ENCODE measurements at regions not wholly inside any gene's neighbourhood (a gene's known extent, or its start where the extent isn't known, plus 50 kb on each side); places are given as distances from the start of the nearest gene placed in this dataset.
A peak's percentile ranks its signal among the peaks of the same experiment; 100 is the strongest.
"Not testable (repeated sequence)": the region's sequence is repeated elsewhere in the genome, so short reads cannot be mapped to it uniquely, and the experiment has no call there.

DNA sequence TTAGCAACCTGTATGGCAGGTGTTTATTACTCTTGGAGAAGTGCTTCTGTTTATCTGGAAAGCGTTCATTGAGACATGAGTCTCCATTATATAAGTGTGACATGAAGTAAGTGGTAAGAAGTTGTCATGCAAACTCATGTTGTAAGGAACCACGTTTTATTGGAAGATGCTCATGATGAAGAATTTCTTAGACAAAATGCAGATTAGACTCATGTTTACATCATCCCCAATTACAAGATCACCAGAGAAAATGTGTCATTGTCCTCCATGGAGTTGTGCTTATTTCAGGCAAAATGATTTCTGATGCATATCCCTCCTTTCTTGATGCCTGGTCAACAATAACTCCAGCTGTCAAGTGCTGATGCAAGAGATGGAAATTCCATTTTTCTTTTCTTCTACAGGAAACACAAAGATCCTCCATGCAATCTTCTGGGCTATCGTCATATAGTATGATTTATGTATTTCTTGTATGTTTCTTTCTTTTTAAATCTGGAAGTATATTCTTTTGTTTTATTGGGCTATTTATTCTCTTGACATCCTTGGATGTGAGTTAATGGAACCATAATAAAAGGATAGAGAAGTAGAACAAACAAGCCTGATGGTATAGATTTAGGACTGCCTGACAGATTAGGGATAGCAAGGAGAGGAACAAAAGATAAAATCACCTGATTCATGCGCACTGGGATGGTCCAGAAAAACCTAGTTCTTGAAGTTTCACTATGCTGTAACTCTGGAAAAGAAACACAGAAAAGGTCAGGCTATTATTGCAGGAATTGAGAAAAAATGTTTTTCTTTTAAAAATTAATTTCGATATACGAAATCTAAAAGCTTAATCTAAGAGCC lies 50.7 kb upstream of the DIAPH3 start:
- DNase-seq: no peak

DNA sequence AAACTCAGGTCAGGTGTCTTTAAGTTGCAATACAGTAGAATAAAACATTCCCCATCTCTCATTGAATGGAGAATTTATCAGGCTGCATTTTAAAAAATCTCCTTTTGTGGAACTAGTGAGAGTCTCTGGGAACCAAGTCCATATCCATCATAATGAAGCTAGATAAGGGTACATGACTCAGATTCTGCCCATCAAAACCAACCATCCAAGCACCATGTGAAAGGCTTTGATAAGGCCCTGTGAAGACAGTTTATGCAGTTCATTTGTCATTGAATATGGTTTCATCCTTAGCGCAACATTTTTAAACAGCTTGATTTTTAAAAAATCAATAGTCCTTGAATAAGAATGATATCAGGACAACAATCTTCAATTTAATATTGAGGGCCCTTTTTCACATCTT lies 56.3 kb upstream of the DIAPH3 start:
- DNase-seq: no peak

DNA sequence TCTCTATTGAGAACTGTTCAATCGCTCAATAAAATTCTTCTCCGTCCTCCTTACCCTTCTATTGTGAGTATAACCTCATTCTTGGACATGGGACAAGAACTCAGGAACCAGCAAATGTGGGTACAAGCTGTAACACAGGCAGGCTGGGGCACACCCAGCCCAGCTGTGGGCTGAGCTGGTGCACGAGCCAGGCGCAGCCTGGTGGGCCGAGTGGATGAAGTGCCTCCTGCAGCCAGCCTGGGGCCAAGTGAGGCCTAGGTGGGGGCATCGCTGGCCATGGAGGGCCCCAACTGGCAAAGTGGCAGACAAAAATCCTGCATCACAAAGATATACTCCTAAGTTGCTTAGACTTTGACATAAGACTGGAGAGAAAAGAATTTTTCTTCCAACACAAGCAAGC lies 57.9 kb upstream of the DIAPH3 start:
- DNase-seq: no peak

DNA sequence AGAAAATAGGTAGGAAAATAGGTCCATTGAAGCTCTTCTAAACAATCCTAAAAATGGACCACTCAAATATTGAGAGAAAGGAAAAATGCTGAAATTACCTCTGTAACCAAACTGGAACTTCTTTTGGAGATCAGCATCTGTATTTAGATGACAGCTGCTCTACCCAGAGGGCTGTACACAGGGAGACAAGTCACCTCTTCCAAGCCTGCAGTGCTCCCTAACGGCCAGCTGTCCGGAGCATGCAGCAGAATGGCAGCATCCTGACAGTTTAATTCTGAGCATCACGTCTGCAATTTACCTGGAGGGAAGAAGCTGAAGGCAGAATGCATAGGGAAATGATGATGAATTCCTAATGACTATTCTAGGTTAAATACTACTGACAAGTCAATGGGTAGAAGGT lies 62.8 kb upstream of the DIAPH3 start:
- no peak for DNase-seq

DNA sequence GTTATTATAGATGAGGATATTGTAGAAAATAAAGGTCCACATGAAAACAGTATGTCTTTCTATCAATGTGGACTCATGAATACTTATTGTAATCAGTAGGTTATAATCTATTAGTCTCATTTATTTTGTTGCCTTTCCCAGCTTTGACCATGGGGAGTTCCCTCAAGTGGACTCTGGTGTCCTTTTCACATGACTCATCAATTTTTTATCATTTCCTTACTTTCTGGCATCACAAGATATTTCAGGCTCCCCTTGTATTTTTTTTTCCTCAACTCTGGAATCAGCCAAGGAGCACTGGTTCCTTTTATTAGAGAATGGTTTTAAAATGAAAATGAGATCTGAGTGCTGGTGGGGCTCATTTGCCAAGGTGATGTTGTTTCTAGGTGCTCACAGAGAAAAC lies 63.4 kb upstream of the DIAPH3 start:
- DNase-seq: no peak

DNA sequence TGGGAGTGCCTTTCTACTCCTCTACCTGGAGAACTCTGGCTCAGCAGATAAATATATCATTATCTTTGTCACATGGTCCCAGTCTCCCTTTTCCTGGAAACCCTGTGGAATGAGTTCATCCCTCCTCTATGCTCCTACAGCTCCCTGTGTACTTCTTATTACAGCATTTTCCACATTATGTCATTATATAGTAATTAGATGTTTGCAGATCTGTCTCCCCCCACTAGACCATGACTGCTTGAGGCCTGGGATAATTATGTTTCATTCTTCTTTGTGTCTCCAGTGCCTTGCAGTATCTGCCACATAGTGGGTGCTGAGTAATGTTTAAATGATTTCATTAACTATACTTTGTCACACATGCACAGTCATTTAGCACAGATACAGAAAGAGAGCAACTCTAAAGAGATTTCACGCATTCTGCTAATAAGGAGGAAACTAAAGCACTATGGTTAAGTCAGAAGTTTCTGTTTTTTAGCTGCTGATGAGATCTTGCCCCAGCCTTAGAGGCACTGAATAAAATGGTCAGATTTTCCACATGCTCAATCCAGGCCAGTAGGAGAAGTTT lies 66.1 kb upstream of the DIAPH3 start:
- no peak for DNase-seq

DNA sequence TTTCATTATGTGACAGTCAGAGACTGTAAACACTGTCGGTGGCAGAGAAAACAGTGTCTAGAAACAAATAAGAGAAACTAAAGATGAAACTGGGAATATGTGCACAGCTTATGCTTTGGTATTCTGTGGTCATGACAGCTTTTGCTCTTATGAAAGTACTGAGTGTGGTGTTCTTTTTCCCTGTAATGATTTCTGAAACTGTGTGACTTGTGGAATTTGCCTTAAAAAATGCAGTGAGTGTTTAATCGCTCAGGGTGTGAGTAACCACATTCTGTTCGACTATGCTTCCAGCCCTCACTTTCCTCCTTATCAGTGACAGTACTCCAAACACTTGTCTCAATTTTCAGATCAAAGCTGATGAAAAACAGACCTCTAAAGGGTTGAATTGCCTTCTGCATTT lies 66.9 kb upstream of the DIAPH3 start:
- DNase-seq: no peak

DNA sequence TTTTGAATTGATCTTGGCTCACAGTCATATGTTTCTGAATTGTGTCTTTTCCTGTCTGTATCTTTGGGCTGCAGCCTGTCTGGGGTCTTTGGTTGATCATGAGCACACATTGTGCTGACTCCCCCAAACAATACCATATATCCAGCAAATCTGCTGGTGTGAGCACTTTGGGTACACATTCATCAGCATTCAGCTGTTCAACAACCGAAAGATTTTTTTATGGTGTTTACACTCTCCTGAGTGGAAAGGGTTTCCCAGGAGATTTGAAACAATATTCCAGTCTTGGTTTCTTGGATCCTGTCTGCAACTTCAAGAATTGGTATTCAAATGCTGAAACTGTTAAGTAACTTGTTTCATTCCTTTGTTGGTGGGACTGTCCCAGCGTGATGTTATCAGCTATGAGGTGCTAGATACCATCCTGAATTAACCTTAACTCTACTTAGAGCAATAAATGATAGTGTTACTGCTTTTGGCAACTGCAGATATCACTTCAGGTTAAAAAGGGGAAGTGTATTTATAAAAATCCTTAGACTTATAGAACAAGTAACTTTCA lies 78.4 kb upstream of the DIAPH3 start:
- DNase-seq: no peak

DNA sequence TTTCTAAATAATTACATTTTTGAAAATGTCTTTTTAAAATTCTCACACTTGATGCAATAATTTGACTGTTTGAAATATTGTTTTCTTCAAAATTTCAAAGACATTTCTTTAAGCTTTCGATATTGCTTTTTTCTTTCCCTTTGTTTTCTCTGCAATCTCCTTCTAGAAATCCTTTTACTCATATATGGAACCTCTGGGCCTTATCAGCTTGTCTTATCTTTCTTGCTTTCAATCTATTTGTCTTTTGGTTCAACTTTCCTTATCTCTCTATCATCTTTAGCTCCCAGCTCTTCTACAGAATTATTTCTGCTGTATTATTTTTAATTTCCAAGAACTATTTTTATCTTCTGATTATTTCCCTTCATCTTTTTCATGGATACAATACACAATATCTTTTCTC lies 80.7 kb upstream of the DIAPH3 start:
- DNase-seq: no peak

DNA sequence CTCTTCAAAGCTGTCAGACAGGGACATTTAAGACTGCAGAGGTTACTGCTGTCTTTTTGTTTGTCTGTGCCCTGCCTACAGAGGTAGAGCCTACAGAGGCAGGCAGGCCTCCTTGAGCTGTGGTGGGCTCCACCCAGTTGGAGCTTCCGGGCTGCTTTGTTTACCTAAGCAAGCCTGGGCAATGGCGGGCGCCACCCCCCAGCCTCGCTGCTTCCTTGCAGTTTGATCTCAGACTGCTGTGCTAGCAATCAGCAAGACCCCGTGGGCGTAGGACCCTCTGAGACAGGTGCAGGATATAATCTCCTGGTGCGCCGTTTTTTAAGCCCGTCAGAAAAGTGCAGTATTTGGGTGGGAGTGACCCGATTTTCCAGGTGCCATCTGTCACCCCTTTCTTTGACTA lies 87.7 kb upstream of the DIAPH3 start:
- not testable (repeated sequence) for DNase-seq

DNA sequence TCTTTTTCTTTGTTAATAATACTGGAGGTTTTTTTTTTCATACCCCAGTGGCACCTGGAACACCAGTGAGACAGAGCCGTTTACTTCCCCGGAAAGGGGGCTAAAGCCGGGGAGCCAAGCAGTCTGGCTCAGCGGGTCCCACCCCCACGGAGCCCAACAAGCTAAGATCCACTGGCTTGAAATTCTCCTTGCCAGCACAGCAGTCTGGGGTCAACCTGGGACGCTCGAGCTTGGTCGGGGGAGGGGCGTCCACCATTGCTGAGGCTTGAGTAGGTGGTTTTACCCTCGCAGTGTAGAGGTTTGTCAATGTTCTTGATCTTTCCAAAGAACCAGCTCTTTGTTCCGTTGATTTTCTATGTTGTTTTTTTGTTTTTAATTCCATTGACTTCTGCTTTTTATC lies 94.6 kb upstream of the DIAPH3 start:
- DNase-seq: no peak

DNA sequence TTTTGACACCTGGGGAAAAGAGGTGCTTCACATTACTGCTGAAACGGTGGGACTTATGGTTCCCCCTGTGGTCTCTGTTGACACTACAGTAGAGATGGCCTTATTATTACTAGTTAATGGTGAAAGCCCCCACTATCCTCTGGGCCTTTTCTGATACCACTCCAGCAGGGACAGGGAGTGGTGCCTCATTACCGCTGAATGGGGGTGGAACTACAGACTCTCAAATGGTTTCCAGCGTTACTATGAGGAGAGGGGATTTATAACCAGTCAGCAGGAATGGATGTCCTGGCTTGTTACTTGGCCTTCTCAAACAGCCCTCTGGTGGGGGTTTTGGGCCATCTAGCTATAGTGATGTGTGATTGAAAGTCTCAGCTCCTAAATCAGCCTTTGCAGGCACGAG lies 96.7 kb upstream of the DIAPH3 start:
- DNase-seq: no peak

DNA sequence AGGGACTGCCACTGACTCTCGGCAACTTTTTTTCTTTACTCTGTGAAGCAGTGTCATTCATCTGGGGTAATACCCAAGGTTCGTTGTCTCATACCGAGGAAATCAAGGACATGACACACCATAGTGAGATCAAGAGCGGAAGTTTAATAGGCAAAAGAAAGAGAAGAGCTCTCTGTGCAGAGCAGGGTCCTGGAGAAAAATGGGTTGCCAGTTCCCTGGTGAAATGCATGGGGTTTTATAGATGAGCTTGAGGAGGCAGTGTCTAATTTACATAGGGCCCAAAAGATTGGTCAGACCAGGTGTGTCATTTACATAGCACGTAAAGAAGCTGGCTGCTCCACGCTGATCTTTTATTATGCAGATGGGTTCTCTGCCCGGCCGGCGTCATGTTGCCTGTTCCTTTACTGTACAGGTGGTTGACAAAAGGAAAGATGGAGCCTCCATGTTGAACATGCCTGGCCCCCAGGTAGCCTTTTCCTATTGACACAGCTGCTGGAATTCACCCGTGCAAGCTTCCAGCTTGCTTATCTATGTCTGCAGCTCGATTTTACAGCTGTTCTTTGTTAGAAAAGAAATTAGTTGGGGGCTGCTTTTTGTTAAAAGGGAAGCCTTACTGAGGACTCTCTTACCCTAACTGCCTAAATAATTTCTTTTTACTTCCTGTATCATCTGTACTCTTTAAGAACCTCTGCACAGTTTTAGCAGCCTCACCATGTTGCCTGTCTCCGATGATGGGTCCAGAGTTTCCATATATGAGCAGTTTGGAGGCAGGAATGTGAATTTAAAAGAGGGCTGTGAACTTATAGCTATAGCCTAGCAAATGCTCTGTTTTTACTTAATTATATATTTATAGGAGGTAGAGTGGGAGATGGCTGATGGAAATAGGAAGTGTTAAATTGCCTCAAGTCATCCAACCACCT lies 98.0 kb upstream of the DIAPH3 start:
- DNase-seq: no peak

DNA sequence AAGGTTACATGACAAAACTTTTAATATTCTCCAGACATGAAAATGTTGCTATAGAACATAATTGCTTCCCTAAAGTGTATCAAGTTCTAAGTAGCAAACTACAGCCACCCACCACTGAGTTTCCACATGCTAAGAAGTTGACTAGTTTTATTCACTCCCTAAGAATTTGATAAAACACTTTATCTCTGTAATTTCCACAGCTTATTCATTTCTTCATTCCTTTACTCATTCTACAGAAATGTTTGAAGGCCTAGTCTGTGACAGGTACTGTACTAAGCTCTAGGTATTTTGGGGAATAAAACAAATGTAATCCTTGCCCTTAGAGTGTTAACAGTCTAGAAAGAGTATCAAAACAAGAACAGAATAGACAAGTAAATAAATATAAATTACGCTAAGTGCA lies 101.8 kb upstream of the DIAPH3 start:
- DNase-seq: no peak

DNA sequence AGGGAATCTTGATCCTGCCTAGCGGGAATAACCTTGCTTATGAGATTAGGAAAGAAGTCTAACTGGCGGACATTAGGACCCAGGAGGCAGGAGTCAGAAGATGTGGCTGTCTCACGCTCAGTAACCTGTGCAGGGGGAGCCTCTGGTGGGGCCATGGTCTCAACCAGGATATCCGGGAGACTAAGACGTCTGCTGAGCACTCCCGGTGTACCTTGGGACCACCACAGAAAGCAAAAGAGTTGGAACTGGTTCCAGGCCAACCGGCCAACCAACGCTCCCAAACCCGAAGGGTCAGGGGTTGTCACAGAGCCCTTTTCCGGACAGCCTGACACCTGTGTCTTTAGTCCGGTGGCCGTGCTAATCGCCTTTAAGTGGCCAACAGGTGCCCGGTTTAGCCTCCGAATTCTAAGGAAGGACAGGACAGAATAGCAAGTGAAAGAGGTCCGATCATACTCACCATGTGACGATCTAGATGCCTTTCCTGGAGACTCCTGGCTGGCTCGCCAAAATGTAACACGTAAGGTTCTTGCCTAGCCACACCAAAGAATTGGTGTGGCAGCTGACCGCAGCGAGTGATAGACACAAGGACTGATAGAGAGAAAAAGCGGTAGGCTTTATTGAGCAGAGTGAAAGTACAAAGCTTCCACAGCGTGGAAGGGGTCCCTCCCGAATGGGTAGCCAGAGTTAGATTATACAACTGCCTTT lies 103.9 kb upstream of the DIAPH3 start:
- no peak for DNase-seq

DNA sequence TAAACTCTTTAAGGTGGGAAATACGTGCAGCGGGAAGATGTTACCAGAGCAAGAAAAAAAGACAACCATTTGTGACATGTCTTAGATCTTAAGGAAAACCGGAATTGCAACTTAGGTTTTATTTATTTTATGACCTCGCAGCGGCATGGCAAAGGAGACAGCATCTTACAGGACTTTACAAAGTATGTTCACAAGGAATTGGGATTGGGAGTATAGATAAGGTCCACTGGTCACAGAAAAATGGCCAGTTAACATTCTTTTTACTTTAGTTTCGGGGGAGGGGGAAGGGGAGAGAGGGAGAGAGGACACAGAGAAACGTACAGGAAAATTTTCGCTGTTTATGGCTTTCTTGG lies 104.5 kb upstream of the DIAPH3 start:
- DNase-seq: no peak

DNA sequence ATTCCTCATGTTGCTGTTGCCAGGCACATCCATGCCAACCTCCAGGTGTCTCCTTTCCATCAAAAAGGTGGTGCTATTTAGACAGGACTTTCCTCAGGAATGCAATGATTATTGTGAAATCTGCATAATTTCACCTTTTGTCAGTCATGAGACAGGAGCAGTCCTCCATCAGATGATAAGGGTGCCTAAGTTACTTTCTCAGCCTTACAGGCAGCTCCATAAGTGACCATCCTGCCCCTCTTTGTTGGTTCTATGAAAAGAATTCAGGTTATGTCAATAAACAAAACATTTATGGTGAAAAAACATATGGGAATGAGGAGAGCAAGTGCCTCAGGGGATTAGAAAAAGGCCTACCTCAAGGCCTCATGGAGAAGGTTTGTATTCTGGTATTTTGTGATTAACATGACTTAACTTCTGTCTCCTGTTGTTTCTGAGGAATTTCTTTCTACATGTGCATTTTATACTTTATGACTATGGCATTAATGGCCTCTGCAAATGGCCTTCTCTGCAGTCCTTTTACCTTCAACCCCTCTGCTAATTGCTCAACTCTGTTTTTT lies 110.3 kb upstream of the DIAPH3 start:
- DNase-seq: no peak

DNA sequence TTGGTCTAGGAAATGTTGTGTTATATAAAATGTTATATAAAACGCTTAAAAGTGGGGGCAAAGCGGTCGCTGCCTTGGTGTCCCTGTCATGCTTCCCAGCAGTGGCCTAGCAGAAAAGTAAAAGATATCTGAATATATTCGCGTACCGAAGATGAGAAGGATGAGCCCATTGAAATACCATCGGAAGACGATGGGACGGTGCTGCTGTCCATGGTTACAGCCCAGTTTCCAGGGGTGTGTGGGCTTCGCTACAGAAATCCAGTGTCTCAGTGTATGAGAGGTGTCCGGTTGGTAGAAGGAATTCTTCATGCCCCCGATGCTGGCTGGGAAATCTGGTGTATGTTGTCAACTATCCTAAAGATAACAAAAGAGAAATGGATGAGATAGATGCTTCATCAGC lies 110.9 kb upstream of the DIAPH3 start:
- no peak for DNase-seq

DNA sequence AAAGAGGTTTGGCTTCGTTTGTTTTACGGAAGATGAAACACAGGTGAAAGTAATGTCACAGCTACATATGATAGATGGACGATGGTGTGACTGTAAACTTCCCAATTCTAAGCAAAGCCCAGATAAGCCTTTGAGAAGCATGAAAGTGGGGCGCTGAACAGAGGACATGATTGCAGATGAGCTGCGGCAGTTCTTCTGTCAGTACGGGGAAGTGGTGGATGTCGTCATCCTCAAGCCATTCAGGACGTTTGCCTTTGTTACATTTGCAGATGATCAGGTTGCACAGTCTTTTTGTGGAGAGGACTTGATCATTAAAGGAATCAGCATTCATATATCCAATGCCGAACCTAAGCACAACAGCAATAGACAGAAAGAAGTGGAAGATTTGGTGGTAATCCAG lies 111.5 kb upstream of the DIAPH3 start:
- peak; percentile 11 for DNase-seq

DNA sequence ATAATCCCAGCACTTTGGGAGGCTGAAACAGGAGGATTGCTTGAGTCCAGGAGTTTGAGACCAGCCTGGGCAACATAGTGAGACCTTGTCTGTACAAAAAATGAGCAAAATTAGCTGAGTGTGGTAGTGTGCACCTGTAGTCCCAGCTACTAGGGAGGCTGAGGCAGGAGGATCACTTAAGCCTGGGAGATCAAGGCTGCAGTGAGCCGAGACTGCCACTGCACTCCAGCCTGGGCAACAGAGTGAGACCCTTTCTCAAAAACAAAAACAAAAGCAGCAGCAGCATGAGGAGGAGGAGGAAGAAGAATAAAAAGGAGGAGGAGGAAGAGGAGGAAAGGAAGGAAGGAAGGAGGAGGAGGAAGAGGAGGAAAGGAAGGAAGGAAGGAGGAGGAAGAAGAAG lies 116.5 kb upstream of the TDRD3 start:
- DNase-seq: not testable (repeated sequence)

DNA sequence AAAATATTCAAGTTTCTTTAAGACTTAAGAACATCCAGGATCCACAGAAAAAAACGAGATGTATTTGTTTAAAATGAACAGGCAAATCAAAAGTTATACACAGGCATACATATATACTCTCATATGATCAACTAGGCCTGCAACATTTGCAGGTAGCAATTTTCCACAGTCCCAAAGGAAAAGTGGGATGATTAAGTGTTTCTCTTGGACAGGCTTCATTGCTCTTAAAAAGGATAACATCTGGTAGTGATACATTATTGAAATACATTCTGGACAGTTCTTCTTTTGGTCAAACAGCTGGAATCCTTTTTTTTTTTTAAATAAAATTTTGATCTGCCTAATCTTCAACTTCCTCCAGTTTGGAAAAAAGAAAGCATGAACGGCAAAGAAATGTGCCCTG lies 114.8 kb upstream of the TDRD3 start:
- DNase-seq: no peak

DNA sequence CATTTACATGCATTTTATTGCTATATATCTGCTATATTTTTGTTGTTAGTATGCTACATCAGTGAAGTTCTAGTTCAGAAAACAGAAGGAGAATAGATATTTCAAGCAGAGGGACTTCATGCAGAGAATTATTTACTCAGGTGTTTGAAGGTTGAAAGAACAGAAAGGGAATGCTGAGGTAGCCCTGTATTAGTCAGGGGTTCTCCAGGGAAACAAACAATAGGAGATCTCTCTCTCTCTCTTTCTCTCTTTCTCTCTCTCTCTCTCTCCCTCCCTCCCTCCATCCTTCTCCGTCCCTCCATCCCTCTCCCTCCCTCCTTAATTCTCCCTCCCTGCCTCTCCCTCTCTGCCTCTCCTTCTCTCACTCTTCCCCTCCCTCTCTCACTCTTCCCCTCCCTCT lies 114.3 kb upstream of the TDRD3 start:
- no peak for DNase-seq

DNA sequence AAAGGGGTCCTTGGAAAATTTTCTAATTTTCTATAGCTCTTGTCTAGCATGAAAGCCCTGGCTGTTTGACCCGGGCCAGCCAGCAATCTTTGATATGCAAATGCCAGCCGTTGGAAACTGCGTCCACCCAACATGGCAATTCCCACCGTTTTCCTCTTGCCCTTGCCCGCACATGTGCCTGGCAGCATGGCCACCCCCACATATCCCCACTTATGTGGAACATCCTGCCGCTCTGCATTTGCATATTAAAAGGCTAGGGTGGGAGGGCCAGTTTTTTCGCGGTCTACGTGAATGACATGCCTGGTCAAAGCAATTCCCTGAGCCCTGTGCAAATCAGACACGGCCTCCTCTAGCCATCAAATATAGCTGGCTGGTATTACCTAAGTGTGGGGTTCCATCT lies 110.3 kb upstream of the TDRD3 start:
- no peak for DNase-seq

Data from inflammatory macrophage treated with lipopolysaccharide for 4 hours (primary cell).